Esophagus muscularis mucosa (tissue), 3 donors: ENCODE measurements at regions not wholly inside any gene's neighbourhood (a gene's known extent, or its start where the extent isn't known, plus 50 kb on each side); places are given as distances from the start of the nearest gene placed in this dataset.

Experiments used
- CTCF ChIP-seq, 3 experiments: fragments of 200-600 bp in 2 of 3; fragments of 450-650 bp in 1 of 3; sonication (generic) in 2 of 3; IDR thresholded peaks; one replicate each; pipeline ENCODE4 v1.5.1; 2017 to 2019; ENCODE audit warnings: antibody characterized with exemption in 3 of 3, mild to moderate bottlenecking in 2 of 3, moderate library complexity in 1 of 3
- POLR2AphosphoS5 ChIP-seq, 2 donors: sonication (generic); formaldehyde crosslinking; IDR thresholded peaks; one replicate each; pipeline ENCODE4 v1.6.1; 2017; ENCODE audit warnings: antibody characterized with exemption in 2 of 2

GRCh38 chr19:28736528-28736927, 476.4 kb downstream of the UQCRFS1 start:
- TF ChIP-seq POLR2AphosphoS5 (IDR thresholded peaks at IDR 0.05) = no peak
- TF ChIP-seq CTCF (IDR thresholded peaks at IDR 0.05) = no peak
